Keratinocyte (primary cell): ENCODE measurements at regions not wholly inside any gene's neighbourhood (a gene's known extent, or its start where the extent isn't known, plus 50 kb on each side); places are given as distances from the start of the nearest gene placed in this dataset.

Experiments used
- CTCF ChIP-seq, 3 experiments: IDR thresholded peaks in 1 of 3; conservative IDR thresholded peaks in 1 of 3; optimal IDR thresholded peaks in 1 of 3; 2 replicates in 2 of 3; 3 replicates in 1 of 3; pipeline versions ENCODE3 to v1.5.1; 2011; ENCODE audit warnings: low read length in 3 of 3, mild to moderate bottlenecking in 3 of 3, moderate library complexity in 2 of 3, control low read depth in 1 of 3, inconsistent platforms in 1 of 3; ENCODE audit not compliant: insufficient read depth in 2 of 3; ENCODE audit errors: extremely low read depth in 1 of 3
- EZH2 ChIP-seq: IDR thresholded peaks from one replicate; pipeline ENCODE4 v1.6.1; 2012; ENCODE audit warnings: inconsistent platforms, mild to moderate bottlenecking, low read length, moderate library complexity

DNA sequence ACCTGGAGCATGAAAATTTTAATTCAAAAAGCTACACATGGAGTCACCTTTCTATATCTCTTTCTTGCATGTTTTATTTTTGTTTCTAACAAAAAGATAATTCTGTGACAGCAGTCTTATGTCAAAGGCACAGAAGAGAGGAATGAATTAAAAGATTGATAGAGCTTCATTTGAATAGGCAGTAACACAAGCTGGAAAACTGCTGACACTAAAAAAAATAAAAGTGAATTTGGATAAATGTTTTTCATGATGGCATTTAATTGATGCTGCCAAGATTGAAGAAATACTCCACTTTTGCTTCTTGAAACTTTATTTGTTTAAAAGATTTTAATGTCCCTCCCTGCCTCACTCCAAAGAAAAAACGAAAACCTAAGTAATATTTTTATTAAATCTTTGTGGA, 887.4 kb downstream of the PLA2G4A start:
- no peak for TF ChIP-seq CTCF (optimal IDR thresholded peaks at IDR 0.05 in 1 of 3, IDR thresholded peaks at IDR 0.05 in 1 of 3, conservative IDR thresholded peaks at IDR 0.05 in 1 of 3; ENCODE audit: extremely low read depth in 1 of 3, insufficient read depth in 2 of 3, low read length in 3 of 3)
- TF ChIP-seq EZH2, result no peak
